HG03575 (cell line): ENCODE measurements at regions not wholly inside any gene's neighbourhood (a gene's known extent, or its start where the extent isn't known, plus 50 kb on each side); places are given as distances from the start of the nearest gene placed in this dataset.

Source experiments
- ATAC-seq: cut with Tn5 transposase; IDR thresholded peaks from one replicate; pipeline ENCODE4 v1.9.1; 2021; ENCODE audit not compliant: unreplicated experiment, insufficient number of reproducible peaks, low FRiP score; ENCODE audit errors: extremely low read depth

DNA sequence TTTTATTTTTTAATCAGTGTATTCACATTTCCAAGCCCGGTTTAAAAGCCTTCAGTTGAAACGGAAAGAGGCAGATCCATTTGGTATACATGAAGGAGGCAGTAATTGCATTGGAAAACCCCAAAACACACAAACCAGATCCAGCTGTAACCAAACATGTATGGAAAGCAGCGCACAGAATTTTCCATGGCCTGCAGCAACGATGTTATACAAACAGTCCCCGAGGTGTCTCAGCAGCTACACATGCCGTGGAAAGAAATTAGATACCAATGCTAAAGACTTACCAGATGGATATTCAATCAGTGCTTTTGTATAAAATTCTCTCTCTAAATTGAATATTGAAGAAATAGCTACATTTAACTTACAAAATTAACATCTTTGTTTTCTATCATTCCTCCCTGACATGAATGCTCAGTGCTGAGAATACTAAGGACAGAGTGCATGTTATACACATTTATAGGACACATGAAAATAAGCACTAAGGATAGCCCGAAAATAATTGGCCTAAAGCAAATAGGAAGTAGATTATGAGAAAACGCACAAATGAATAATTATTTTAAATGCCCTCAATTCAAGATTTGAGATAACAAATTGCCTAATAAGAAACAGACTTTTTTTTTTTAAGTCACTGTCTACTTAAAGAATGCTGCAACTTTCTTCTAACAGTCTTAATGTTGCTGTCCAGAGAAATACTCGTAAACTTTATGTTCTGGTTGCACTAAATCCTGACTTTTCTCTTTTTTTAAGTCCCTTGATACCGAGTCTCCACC lies 713.1 kb downstream of the HDGFL1 start:
- no peak for ATAC-seq

DNA sequence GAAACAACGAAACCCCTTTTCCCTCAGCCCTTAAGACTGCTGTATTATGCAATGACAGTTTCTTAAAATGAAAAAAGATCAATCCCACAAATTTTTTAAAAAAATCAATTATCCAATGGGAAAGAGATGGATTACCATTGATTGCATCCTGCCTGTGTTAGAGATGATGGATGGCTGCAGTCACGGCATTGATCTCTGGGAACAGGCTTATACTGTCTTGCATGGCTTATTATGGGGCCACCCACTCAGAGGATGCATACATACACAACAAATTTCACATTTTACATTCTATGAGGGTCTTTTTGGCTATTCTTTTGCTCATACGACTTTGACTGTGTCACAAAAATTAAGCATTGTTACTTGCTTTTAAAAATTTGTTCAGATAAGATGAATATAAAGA lies 724.3 kb downstream of the HDGFL1 start:
- ATAC-seq, result no peak

DNA sequence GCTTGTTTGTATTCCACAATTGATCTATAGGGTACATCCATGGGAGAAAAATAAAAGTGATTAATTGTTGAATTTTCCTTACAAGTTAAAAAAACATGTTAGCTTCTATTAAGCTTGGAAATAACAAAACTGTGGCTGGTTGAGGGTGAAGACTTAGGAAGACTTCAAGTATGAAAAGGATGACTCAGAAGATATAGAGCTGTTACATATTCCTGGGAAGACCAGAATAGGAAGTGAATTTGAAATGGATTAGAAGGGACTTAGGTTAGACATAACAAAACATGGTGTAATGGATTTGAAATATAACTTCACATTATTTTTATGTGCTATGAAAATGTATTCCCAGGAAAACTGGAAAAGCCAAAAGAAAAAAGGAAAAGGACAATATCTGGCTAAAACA lies 732.2 kb downstream of the HDGFL1 start:
- ATAC-seq, result no peak

DNA sequence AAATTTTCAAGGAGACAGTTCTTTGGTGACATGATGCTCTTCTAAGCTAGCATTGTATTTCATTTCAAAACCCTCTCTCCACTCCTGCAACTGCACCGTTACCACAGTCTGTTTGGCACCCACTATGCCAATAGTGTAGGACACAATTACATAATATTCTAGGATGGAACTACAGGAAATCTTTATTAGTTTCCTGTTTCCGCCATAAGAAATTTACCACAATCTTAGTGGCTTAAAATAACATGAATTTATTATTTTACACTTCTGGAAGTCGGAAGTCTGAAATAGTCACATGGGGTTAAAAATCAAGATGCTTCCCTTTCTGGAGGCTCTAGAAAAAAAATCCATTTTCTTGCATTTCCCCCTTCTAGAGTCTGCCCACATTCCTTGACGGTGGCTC lies 733.1 kb downstream of the HDGFL1 start:
- ATAC-seq, result no peak

DNA sequence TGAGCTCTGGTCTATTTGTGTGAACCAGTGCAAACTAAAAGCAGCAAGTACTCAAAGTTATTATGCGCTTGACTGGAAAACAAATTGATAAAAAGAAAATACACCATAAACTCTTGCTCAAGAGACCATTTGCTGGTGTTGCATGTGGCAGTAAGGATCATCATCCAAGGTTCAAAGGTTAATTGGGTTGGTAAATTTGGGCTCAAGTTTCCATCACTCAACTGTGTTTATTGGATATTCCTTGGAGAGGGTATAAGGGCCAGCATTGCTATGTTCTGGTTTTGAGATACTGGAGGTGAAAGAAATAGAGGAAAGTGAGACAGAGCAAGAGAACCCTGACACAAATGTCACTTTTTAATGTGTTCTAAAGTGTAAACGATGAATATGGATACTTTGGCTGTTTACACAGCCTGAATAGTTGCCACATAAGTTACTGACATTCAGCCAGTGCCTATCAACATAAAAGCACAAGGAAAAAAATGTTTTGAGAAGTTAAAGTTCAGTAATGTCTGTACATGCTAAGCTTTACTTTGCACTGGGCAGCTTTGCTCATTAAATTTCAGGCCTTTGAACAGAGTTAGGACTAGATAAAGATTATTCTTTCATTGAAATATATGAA lies 736.1 kb downstream of the HDGFL1 start:
- no peak for ATAC-seq

DNA sequence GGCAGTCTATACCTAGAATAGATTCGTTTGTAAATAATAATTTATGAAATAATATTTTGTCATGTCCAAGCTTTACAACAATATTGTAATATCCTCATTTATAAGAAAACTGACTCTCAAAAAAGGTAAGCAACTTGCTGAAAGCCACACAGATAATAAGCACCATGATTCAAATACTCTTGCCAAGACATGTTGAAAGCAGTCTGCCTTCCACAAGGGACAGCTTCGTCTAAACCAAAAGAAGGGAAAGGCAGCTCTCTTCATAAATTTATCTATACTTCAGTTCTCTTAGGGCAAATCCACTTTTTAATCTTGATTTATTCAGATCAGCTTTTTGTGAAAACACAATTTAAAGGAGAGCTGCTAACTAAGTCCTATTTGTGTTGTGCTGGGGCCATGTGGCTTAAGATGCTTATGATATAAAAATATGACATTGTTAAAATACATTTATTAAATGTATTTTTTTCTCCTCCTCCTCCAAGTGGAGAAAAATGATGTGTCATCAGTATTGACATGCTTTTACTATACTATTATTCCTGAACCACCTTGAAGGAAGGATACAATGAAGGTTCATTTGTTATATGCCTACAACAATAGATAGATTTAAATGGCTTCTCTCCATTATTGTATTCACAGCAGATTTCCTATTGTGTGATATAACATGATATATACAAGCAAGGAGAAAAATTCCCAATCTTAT lies 737.0 kb downstream of the HDGFL1 start:
- ATAC-seq, result no peak

DNA sequence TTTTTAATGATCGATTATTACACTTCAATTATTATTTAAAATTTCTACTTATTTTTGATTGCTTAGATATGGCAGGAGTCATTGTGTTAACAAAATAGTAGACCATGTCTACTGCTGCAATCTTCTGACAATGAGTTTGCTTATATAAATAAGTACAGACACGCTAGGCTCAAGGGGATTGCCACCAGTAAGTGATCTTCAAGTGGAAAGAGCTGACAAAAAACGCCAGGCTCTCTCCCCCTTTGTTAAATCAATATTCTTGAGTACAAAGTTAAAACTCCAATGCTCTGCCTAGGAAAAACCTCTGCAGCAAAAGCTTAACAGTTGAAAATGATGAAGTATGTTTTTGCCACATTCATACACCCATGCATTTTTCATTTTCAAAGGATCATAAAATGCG lies 738.1 kb downstream of the HDGFL1 start:
- ATAC-seq, result no peak

DNA sequence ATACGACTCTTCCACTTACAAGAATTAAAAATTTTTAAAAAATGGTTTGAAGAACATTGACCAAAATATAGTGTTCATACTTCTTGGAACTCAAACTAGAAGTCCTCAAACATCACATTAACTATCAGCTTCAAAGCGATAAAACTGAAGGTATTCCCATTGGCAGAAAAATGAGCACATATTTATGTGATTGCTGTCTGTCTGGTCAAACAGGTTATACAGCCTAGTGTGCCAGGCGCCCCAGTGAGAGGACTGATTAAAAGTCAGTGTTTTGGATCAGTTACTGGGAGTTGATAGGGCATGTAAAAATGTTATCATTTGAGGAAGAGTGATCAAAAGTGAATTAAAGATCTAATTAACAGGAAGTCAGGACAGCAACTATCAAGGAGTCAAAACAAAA lies 738.8 kb downstream of the HDGFL1 start:
- ATAC-seq, result no peak

DNA sequence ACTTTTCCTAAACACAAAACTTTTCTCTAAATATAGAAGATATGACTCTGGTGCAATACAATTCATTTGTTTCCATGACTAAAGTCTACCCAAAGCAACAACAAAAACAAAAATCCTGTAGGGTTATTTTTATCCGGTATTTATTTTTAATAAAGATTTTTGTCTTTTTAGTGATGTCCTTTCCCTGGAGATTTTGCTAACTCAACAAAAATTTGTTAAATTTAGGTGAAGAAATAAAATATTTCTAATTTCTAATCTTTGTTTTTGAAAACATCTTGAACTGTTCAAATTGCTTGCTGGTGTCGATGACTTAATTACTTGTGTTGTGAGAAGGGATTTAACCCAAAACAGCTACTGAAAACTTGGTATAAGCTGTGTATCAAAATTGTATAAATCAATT lies 741.8 kb downstream of the HDGFL1 start:
- no peak for ATAC-seq

DNA sequence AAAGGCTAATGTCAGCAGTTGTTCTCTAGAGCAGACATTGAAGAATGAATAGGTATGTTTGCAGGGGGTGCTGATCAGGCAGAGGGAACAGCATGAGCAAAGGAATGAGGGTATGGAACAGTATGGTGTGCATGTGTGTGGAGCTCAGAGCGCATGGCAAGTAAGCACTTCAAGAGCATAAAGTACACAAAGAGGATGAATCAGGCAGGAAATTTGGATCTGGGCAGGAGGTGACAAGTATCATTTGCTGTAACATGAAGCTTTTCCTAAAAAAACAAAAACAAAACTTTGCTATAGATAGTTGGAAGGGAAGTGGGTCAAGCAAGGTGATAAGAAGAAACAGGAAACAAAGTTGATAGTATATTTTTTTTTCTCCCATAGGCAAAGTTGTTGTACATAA lies 746.8 kb downstream of the HDGFL1 start:
- ATAC-seq, result no peak

DNA sequence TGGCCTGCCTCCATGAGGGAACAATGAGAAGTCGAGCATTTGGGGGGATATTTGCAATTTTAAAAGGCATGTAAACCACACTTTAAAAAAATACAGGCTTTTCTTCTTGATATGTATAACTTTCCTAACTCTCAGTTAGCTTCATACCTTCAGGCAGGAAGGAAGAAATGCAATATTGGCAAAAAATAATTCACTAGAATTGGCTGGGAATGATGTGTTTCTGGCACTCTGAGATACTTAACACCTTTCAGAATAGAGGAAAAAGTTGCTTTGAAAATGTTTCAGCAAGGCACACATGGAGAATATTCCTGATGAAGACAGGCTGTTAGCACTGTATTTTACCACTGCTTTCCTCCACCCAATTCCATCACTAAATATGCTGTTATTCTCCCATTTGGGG lies 747.6 kb downstream of the HDGFL1 start:
- no peak for ATAC-seq

DNA sequence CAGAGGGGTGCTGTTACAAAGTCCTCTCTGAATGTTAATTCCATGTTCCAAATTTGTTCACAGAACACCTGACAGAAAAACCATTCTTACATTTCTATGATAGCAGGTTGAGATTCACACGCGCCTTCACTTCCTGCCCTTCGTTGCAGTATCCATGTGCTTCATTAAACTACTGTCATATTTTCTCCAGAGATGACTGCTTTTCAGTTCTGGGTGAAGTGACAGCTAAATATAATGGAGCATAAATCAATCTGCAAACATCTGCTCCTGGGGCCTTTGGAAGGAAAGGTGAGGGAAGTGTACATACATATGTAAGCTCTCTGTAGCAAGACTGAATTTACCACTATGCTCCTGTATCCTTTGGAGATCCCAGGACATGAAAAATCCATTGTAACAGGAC lies 750.2 kb downstream of the HDGFL1 start:
- ATAC-seq, result no peak

DNA sequence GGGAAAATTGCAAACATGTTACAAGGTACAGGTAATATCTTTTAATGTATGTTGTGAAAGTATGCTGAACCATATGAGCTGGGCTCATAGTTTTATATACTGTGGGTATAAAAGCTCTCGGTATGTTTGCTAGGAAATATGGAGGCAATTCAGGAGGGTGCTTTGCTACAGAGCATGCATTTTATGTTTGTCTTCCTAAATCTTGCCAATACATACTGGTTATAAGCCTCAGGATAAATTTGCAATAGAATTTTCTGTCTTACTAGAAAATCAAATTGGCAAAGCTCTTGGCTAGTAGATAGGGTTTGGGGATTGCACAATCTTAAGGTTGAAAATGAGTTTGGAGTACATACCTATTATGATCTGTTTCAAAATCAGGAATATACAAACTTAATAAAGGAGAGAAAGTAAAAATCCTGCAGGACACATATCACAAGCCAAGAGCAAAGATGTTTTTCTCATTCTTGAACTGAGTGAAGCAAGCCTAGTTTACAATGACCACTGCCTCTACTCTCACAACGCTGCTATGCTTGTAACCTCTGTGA lies 751.2 kb downstream of the HDGFL1 start:
- no peak for ATAC-seq

DNA sequence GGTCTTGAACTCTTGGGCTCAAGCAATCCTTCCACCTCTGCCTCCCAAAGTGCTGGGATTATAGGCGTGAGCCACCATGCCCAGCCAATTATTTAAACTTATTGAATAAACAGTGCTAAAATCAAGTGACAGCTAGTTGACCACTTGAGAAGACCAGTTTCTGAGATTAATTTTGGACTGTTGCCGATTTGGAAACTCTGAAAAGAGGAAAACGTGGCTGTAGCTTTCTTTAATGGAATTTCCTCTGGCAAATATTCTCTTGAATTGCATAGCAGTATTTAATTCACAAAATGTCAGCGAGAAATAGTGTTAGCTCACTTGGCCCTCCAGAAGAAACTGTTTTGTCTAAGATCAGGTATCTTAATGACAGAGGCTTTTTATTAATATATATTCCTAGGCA lies 754.5 kb downstream of the HDGFL1 start:
- ATAC-seq, result no peak

DNA sequence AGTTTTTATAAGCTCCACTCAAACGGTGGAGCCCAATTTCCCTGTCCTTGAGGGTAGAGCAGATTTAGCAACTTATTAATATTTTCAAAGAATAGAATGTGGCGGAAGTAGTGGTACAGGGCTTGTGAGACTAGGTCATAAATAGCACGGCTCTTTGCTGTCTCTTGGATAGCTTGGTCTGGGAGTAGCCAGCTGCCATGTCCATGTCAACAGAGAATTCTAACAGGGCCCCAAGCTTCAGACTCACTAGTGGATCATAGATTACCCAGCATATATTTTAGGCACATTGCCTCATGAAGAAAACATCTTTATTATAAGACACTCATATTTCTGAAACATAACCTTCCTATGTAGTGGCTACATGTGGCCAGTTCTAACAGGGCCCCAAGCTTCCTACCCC lies 755.7 kb downstream of the HDGFL1 start:
- ATAC-seq, result no peak

DNA sequence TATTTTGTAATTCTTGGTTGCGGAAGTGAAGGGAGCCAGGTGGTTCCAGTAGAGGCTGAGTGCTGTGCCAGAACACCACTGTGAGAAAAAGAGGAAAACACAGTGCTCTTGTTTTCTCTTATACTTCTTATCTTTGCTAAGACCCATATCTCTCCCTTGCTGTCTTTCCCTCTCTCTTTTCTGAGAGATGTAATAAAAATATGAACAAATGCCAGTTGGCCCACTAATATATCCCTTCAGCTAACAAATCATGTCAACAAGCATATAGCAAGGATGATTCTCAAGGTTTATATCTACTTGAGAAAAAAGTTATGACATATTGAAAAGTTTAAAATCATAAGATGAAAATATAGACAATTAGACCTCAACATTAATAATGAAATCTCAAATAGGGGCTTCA lies 758.3 kb downstream of the HDGFL1 start:
- no peak for ATAC-seq

DNA sequence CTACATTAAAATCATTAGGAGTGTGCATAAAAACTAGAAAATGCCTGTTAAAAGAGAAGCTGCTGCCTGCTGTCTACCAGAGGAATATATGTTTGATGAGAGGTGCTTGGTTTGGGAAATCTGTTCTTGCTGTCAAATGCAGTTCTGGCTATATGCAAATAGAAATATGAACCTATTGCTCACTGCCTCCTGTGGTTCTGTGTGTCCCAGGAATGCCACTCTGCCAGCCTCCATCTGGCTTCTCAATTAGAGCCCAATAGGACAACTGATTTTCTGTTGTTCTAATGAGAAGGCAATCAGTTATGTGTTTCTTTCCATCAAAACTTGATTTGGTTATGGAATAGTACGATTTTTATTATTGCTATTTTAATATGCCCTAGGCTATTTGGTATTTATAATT lies 759.7 kb downstream of the HDGFL1 start:
- no peak for ATAC-seq

DNA sequence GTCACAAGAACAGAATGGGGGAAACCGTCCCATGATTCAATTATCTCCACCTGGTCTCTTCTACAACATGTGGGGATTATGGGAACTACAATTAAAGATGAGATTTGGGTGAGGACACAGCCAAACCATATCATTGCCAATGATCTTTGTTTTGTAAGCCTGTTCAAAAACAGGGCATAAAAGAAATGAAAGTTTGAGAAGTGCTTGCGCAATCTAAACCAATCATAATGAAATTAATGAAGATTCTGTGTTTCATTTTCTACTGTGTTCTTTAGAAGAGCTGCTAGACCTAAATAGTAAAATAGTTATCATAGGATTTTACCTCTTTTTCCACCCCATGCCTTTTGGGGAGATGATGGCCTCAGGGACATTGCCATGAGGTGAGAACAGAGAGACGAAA lies 761.3 kb downstream of the HDGFL1 start:
- no peak for ATAC-seq

DNA sequence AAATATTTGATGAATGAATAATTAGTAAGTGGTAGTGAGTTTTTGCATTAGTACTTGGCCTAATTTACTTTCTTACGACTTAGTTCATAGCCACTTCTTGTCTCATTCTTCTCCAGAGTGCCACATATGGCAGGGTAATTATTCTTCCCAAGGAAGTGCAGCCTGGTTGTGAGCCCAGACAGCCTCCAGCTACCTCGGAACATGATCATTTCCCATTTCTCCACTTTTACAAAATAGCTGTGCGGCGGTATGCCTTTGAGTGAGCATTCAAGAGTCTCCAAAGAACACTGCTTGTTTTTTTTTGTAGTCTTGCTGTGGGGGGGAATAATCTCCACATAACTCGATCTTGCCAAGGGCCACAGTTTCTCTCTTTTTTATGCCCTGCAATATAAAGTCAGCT lies 765.0 kb downstream of the HDGFL1 start:
- no peak for ATAC-seq

DNA sequence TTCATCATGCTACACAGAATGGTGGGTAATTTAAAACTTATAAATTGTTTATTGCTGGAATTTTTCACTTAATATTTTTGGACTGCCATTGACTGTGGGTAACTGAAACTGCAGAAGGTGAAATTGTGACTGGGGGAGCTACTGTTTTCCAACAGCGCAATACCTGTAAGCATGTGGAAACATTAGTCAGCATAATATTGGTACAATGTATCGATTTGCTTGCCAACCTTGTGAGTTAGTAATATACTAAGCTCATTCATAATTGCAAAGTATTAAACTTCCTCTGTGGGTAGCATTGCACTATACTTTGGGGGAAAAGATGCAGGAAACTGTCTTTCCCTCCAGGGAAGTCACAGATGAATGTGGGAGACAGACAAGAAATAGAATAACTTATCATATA lies 766.5 kb downstream of the HDGFL1 start:
- ATAC-seq, result no peak
